Progenitor cell of endocrine pancreas (in vitro differentiated cells): ENCODE measurements at regions not wholly inside any gene's neighbourhood (a gene's known extent, or its start where the extent isn't known, plus 50 kb on each side); places are given as distances from the start of the nearest gene placed in this dataset.

Source experiments
- DNase-seq: peaks from one replicate; pipeline ENCODE4 v3.0.0; 2021; ENCODE audit warnings: low spot score; ENCODE audit not compliant: unreplicated experiment
- H3K27ac Mint-ChIP-seq: 2 replicates; pipeline ENCODE4 v1.8.0; 2021; ENCODE audit warnings: mild to moderate bottlenecking, moderate library complexity, mixed read lengths
- H3K27me3 Mint-ChIP-seq: 2 replicates; pipeline ENCODE4 v1.8.0; 2021; ENCODE audit warnings: mixed read lengths
- H3K36me3 Mint-ChIP-seq: 2 replicates; pipeline ENCODE4 v1.8.0; 2022; ENCODE audit warnings: mixed read lengths; ENCODE audit not compliant: insufficient read depth
- H3K4me1 Mint-ChIP-seq: 2 replicates; pipeline ENCODE4 v1.8.0; 2021; ENCODE audit warnings: low read depth, mixed read lengths
- H3K4me3 Mint-ChIP-seq: 2 replicates; pipeline ENCODE4 v1.8.0; 2021; ENCODE audit warnings: low read depth, mild to moderate bottlenecking, moderate library complexity, mixed read lengths
- H3K9me3 Mint-ChIP-seq: 2 replicates; pipeline ENCODE4 v1.8.0; 2021; ENCODE audit warnings: low read depth, mixed read lengths
- CTCF ChIP-seq: fragments of 200-600 bp; sonication (generic); IDR thresholded peaks from one replicate; pipeline ENCODE4 v1.5.0; 2021; ENCODE audit warnings: antibody characterized with exemption, mild to moderate bottlenecking; ENCODE audit not compliant: unreplicated experiment

GRCh38 chr22:47439643-47440265 is 677.3 kb downstream of the TBC1D22A start:
- H3K9me3 Mint-ChIP-seq = peaks cover 59% of the 10 kb centered on the region
- no peaks in the 10 kb centered on the region for H3K27me3 Mint-ChIP-seq
- TF ChIP-seq CTCF = no peak
- H3K36me3 Mint-ChIP-seq = peaks cover 2% of the 10 kb centered on the region
- H3K4me1 Mint-ChIP-seq = no peaks in the 10 kb centered on the region
- no peak overlapping the region for H3K27ac Mint-ChIP-seq
- DNase-seq = no peak
- H3K4me3 Mint-ChIP-seq = no peak overlapping the region

- no peak overlapping the region for H3K27ac Mint-ChIP-seq
- peaks cover 2% of the 10 kb centered on the region for H3K36me3 Mint-ChIP-seq
- H3K4me1 Mint-ChIP-seq = no peaks in the 10 kb centered on the region
- no peak for TF ChIP-seq CTCF
- no peak overlapping the region for H3K4me3 Mint-ChIP-seq
- DNase-seq = no peak
- H3K27me3 Mint-ChIP-seq = no peaks in the 10 kb centered on the region
- peaks cover 63% of the 10 kb centered on the region for H3K9me3 Mint-ChIP-seq
Measured at GRCh38 chr22:47437636-47438035, 675.2 kb downstream of the TBC1D22A start.

- no peak for TF ChIP-seq CTCF
- Mint-ChIP-seq H3K27ac (no peak overlapping the region), H3K27me3 (no peaks in the 10 kb centered on the region), H3K9me3 (peaks cover 59% of the 10 kb centered on the region), H3K4me3 (no peak overlapping the region), H3K4me1 (no peaks in the 10 kb centered on the region), H3K36me3 (peaks cover 2% of the 10 kb centered on the region)
- DNase-seq = no peak
Measured at GRCh38 chr22:47437110-47437509, 674.7 kb downstream of the TBC1D22A start.

GRCh38 chr22:47435826-47436225 is 673.4 kb downstream of the TBC1D22A start:
- no peak for TF ChIP-seq CTCF
- H3K27ac Mint-ChIP-seq = no peak overlapping the region
- H3K9me3 Mint-ChIP-seq = peaks cover 55% of the 10 kb centered on the region
- no peaks in the 10 kb centered on the region for H3K27me3 Mint-ChIP-seq
- peaks cover 2% of the 10 kb centered on the region for H3K36me3 Mint-ChIP-seq
- H3K4me1 Mint-ChIP-seq = no peaks in the 10 kb centered on the region
- DNase-seq = no peak
- no peak overlapping the region for H3K4me3 Mint-ChIP-seq

- Mint-ChIP-seq H3K36me3 (peaks cover 2% of the 10 kb centered on the region), H3K4me1 (no peaks in the 10 kb centered on the region), H3K27me3 (no peaks in the 10 kb centered on the region), H3K27ac (no peak overlapping the region), H3K4me3 (no peak overlapping the region), H3K9me3 (peaks cover 50% of the 10 kb centered on the region)
- DNase-seq = no peak
- TF ChIP-seq CTCF = no peak
Measured at GRCh38 chr22:47435204-47435487, 672.7 kb downstream of the TBC1D22A start.
